H1 (cell line): ENCODE measurements at regions not wholly inside any gene's neighbourhood (a gene's known extent, or its start where the extent isn't known, plus 50 kb on each side); places are given as distances from the start of the nearest gene placed in this dataset.

Experiments used
- CTCF ChIA-PET: fragments of 300-600 bp; sonication (Branson Sonifier 250); formaldehyde crosslinking; loops from one replicate; lab custom pipeline; 2021; ENCODE audit not compliant: partially characterized antibody; lab: Charles Lee
- POLR2A ChIA-PET: fragments of 300-600 bp; sonication (Branson Sonifier 250); formaldehyde crosslinking; loops from one replicate; lab custom pipeline; 2021; ENCODE audit warnings: inconsistent platforms; ENCODE audit not compliant: partially characterized antibody; lab: Charles Lee
- DNase-seq, 2 experiments: peaks; one replicate each; pipeline versions ENCODE4 v3.0.0 to v3.0.0-alpha.2; 2010 to 2022; ENCODE audit warnings: low spot score in 2 of 2, low read depth in 1 of 2, mixed read lengths in 1 of 2
- FAIRE-seq: peaks from 2 replicates; lab custom pipeline; 2011; peaks lifted over from hg19 to GRCh38; lab: Jason Lieb, UNC
- H2AFZ ChIP-seq: 2 replicates; pipeline ENCODE4 v1.8.1; 2012; ENCODE audit warnings: low read length, inconsistent platforms
- H2AK5ac ChIP-seq: 2 replicates; pipeline ENCODE4 v1.6.1; 2013; ENCODE audit warnings: low read depth, low read length
- H2BK120ac ChIP-seq: replicated peaks from 2 replicates; pipeline ENCODE3; 2013; ENCODE audit warnings: low read depth, low read length, inconsistent platforms
- H2BK12ac ChIP-seq: 2 replicates; pipeline ENCODE4 v1.6.1; 2013; ENCODE audit warnings: low read depth, low read length
- H2BK15ac ChIP-seq: 2 replicates; pipeline ENCODE4 v1.6.1; 2013; ENCODE audit warnings: low read length
- H2BK20ac ChIP-seq: 2 replicates; pipeline ENCODE4 v1.6.1; 2013; ENCODE audit warnings: low read length
- H2BK5ac ChIP-seq: 2 replicates; pipeline ENCODE4 v1.6.1; 2013; ENCODE audit warnings: low read depth, low read length
- H3K14ac ChIP-seq: 2 replicates; pipeline ENCODE4 v1.6.1; 2013; ENCODE audit warnings: inconsistent platforms; ENCODE audit not compliant: insufficient read length
- H3K18ac ChIP-seq: 2 replicates; pipeline ENCODE4 v1.6.1; 2013; ENCODE audit warnings: low read length; ENCODE audit errors: extremely low read depth
- H3K23ac ChIP-seq: 2 replicates; pipeline ENCODE4 v1.6.1; 2013; ENCODE audit warnings: inconsistent platforms; ENCODE audit not compliant: insufficient read length
- H3K23me2 ChIP-seq: 2 replicates; pipeline ENCODE4 v1.6.1; 2013; ENCODE audit warnings: low read depth, low read length
- H3K27ac ChIP-seq: 2 replicates; pipeline ENCODE4 v1.6.1; 2011; ENCODE audit warnings: low read depth, low read length, inconsistent platforms
- H3K27me3 ChIP-seq, 4 experiments: replicated peaks in 1 of 4; 1 replicate in 1 of 4; 2 replicates in 3 of 4; pipeline versions ENCODE4 v1.6.1 to v1.8.1; 2011 to 2013; ENCODE audit warnings: low read length in 3 of 4, mild to moderate bottlenecking in 3 of 4, inconsistent platforms in 2 of 4, mixed read lengths in 2 of 4, moderate library complexity in 1 of 4; ENCODE audit not compliant: control insufficient read depth in 3 of 4, insufficient read depth in 3 of 4; ENCODE audit errors: extremely low read depth in 1 of 4
- H3K36me3 ChIP-seq, 4 experiments: 2 replicates each; pipeline versions ENCODE4 v1.6.1 to v1.8.1; 2011 to 2013; ENCODE audit warnings: mild to moderate bottlenecking in 4 of 4, low read length in 3 of 4, moderate library complexity in 2 of 4, control low read depth in 1 of 4, inconsistent platforms in 1 of 4; ENCODE audit not compliant: insufficient read depth in 4 of 4, control insufficient read depth in 2 of 4
- H3K4ac ChIP-seq: replicated peaks from 2 replicates; pipeline ENCODE3; 2013; ENCODE audit warnings: low read length, low read depth, mixed read lengths, inconsistent platforms; ENCODE audit not compliant: insufficient read length
- H3K4me1 ChIP-seq, 4 experiments: replicated peaks in 1 of 4; 1 replicate in 1 of 4; 2 replicates in 3 of 4; pipeline versions ENCODE4 v1.6.1 to v1.8.1; 2011 to 2013; ENCODE audit warnings: low read length in 3 of 4, inconsistent platforms in 2 of 4, mixed read lengths in 1 of 4; ENCODE audit not compliant: insufficient read depth in 4 of 4, control insufficient read depth in 3 of 4
- H3K4me2 ChIP-seq, 2 experiments: 2 replicates each; pipeline versions ENCODE4 v1.6.1 to v1.8.1; 2011 to 2013; ENCODE audit warnings: low read depth in 2 of 2, low read length in 2 of 2, control low read depth in 1 of 2, inconsistent platforms in 1 of 2, mild to moderate bottlenecking in 1 of 2; ENCODE audit not compliant: insufficient read depth in 1 of 2
- H3K4me3 ChIP-seq, 4 experiments: fragments of 200-600, 300-600 bp in 1 of 4; sonication (generic), shearing (Covaris generic), sonication (Bioruptor Twin) in 1 of 4; 2 replicates each; pipeline versions ENCODE4 v1.5.1 to v1.8.1; 2011 to 2016; ENCODE audit warnings: low read length in 4 of 4, low read depth in 3 of 4, control low read depth in 2 of 4, inconsistent platforms in 2 of 4, mild to moderate bottlenecking in 2 of 4, mixed read lengths in 1 of 4, moderate library complexity in 1 of 4; ENCODE audit not compliant: insufficient read depth in 2 of 4; ENCODE audit errors: extremely low read depth in 1 of 4
- H3K56ac ChIP-seq: replicated peaks from 2 replicates; pipeline ENCODE3; 2013; ENCODE audit warnings: low read depth, mild to moderate bottlenecking, mixed read lengths, low read length, inconsistent platforms; ENCODE audit not compliant: insufficient read length
- H3K79me1 ChIP-seq: 2 replicates; pipeline ENCODE4 v1.6.1; 2013; ENCODE audit warnings: low read depth, low read length, control low read depth
- H3K79me2 ChIP-seq, 2 experiments: 2 replicates each; pipeline versions ENCODE4 v1.6.1 to v1.8.1; 2012 to 2013; ENCODE audit warnings: low read length in 2 of 2, mild to moderate bottlenecking in 2 of 2, inconsistent platforms in 1 of 2; ENCODE audit not compliant: insufficient read depth in 2 of 2, control insufficient read depth in 1 of 2
- H3K9ac ChIP-seq, 4 experiments: replicated peaks in 1 of 4; 1 replicate in 1 of 4; 2 replicates in 3 of 4; pipeline versions ENCODE4 v1.6.1 to v1.8.1; 2011 to 2013; ENCODE audit warnings: low read depth in 3 of 4, low read length in 3 of 4, control low read depth in 2 of 4, mild to moderate bottlenecking in 2 of 4, moderate library complexity in 2 of 4, inconsistent platforms in 1 of 4; ENCODE audit errors: extremely low read depth in 1 of 4
- H3K9me3 ChIP-seq, 2 experiments: 2 replicates each; pipeline versions ENCODE4 v1.6.1 to v1.8.1; 2012 to 2013; ENCODE audit warnings: mild to moderate bottlenecking in 2 of 2, moderate library complexity in 2 of 2, control low read depth in 1 of 2, inconsistent platforms in 1 of 2, low read depth in 1 of 2, low read length in 1 of 2, mixed read lengths in 1 of 2; ENCODE audit not compliant: insufficient read depth in 2 of 2
- H4K20me1 ChIP-seq, 2 experiments: replicated peaks in 1 of 2; 2 replicates each; pipeline versions ENCODE3 to v1.8.1; 2011 to 2013; ENCODE audit warnings: inconsistent platforms in 2 of 2, low read length in 2 of 2, mild to moderate bottlenecking in 1 of 2; ENCODE audit not compliant: insufficient read depth in 2 of 2, control insufficient read depth in 1 of 2
- H4K5ac ChIP-seq: 2 replicates; pipeline ENCODE4 v1.6.1; 2013; ENCODE audit warnings: low read length, low read depth, mixed read lengths, inconsistent platforms; ENCODE audit not compliant: insufficient read length
- H4K8ac ChIP-seq: 2 replicates; pipeline ENCODE4 v1.8.0; 2013; ENCODE audit warnings: mild to moderate bottlenecking, moderate library complexity, low read length, inconsistent platforms; ENCODE audit not compliant: insufficient read depth; ENCODE audit errors: extremely low read depth
- H4K91ac ChIP-seq: replicated peaks from 2 replicates; pipeline ENCODE3; 2013; ENCODE audit warnings: low read length, mixed read lengths, inconsistent platforms; ENCODE audit not compliant: insufficient read length
- ATF2 ChIP-seq: IDR thresholded peaks from 2 replicates; pipeline ENCODE4 v1.6.1; 2012; ENCODE audit warnings: low read length, inconsistent platforms
- CHD1 ChIP-seq: IDR thresholded peaks from 2 replicates; pipeline ENCODE4 v1.6.1; 2012; ENCODE audit warnings: low read depth, low read length, improper control_type of control experiment
- CREB1 ChIP-seq: IDR thresholded peaks from 2 replicates; pipeline ENCODE4 v1.6.1; 2012; ENCODE audit warnings: inconsistent platforms
- EP300 ChIP-seq, 2 experiments: IDR thresholded peaks; 1 replicate in 1 of 2; 2 replicates in 1 of 2; pipeline ENCODE4 v1.6.1; 2011 to 2012; ENCODE audit warnings: low read depth in 2 of 2, low read length in 2 of 2, mild to moderate bottlenecking in 2 of 2, borderline replicate concordance in 1 of 2, inconsistent platforms in 1 of 2, moderate library complexity in 1 of 2
- FOSL1 ChIP-seq: IDR thresholded peaks from 2 replicates; pipeline ENCODE4 v1.6.1; 2011; ENCODE audit warnings: mild to moderate bottlenecking, low read depth, low read length, moderate library complexity; ENCODE audit not compliant: insufficient read depth
- JUN ChIP-seq: IDR thresholded peaks from 2 replicates; pipeline ENCODE4 v1.6.1; 2011; ENCODE audit warnings: low read depth, mild to moderate bottlenecking, improper control_type of control experiment, low read length
- POU5F1 ChIP-seq: IDR thresholded peaks from 2 replicates; pipeline ENCODE4 v1.6.1; 2011; ENCODE audit warnings: low read depth, mild to moderate bottlenecking, low read length, moderate library complexity
- RXRA ChIP-seq: IDR thresholded peaks from 2 replicates; pipeline ENCODE4 v1.6.1; 2011; ENCODE audit warnings: low read depth, mild to moderate bottlenecking, low read length, moderate library complexity; ENCODE audit not compliant: insufficient read depth
- SP1 ChIP-seq: IDR thresholded peaks from 2 replicates; pipeline ENCODE4 v1.6.1; 2011; ENCODE audit warnings: low read depth, low read length
- WGBS, 2 experiments: shearing (Covaris generic) in 1 of 2; methylation state at CpG; one replicate each; pipeline versions ENCODE4 v1.1.6 to v1.1.7; 2013 to 2015; ENCODE audit warnings: low lambda C conversion rate in 2 of 2, mixed read lengths in 2 of 2, inconsistent platforms in 1 of 2, low coverage in 1 of 2, missing lambda C conversion rate in 1 of 2; ENCODE audit not compliant: insufficient replicate concordance in 2 of 2, insufficient coverage in 1 of 2, insufficient read length in 1 of 2; ENCODE audit errors: extremely low coverage in 1 of 2, missing lambda C conversion rate in 1 of 2; 5-methylcytosine and 5-hydroxymethylcytosine counted together

GRCh38 chr10:93160829-93161228 is 87.1 kb downstream of the CYP26A1 start:
- Histone ChIP-seq H3K4me1 (no peaks in the 10 kb centered on the region; a peak in 1 of 7 replicates), H3K9me3 (peaks cover 8 to 10% of the 10 kb centered on the region in 2 experiments; a peak in 3 of 4 replicates), H4K20me1 (no peaks in the 10 kb centered on the region), H3K14ac (no peak overlapping the region), H4K5ac (no peak overlapping the region), H3K23me2 (no peaks in the 10 kb centered on the region), H3K4me3 (no peak overlapping the region), H3K4ac (no peak overlapping the region), H3K27me3 (no peaks in the 10 kb centered on the region), H2BK12ac (no peak overlapping the region), H3K56ac (no peak overlapping the region), H3K36me3 (no peaks in the 10 kb centered on the region), H3K79me1 (no peaks in the 10 kb centered on the region), H2BK20ac (no peak overlapping the region), H2BK15ac (no peak overlapping the region; the same call in 1 of the 2 replicates), H2AK5ac (no peak overlapping the region), H2AFZ (peak overlapping the region; percentile 12; the same call in 1 of the 2 replicates), H4K8ac (peak overlapping the region; percentile 79; the same call in 1 of the 2 replicates), H3K9ac (no peak overlapping the region), H3K4me2 (no peak overlapping the region), H3K79me2 (no peaks in the 10 kb centered on the region), H2BK5ac (no peak overlapping the region), H2BK120ac (no peak overlapping the region), H3K23ac (no peak overlapping the region), H3K18ac (peak overlapping the region; percentile 1; the same call in 1 of the 2 replicates), H3K27ac (no peak overlapping the region), H4K91ac (peak overlapping the region; percentile 42)
- ChIA-PET CTCF (no interaction called here), POLR2A (no interaction called here)
- DNase-seq (no peak), FAIRE-seq (no peak)
- 87% methylated on average over 7 of the region's 7 CpGs; no CpG with 5 or more reads in 1 of the 2 experiments for WGBS, 2 experiments
- TF ChIP-seq SP1 = no peak
- TF ChIP-seq ATF2 = no peak
- TF ChIP-seq FOSL1 = no peak
- TF ChIP-seq RXRA = no peak
- no peak for TF ChIP-seq JUN
- TF ChIP-seq CREB1 = no peak
- TF ChIP-seq EP300 (IDR thresholded peaks at IDR 0.05; ENCODE audit: borderline replicate concordance in 1 of 2, low read depth in 2 of 2, low read length in 2 of 2) = no peak
- TF ChIP-seq POU5F1 = no peak
- no peak for TF ChIP-seq CHD1
